ENCODE measurements at regions not wholly inside any gene's neighbourhood (a gene's known extent, or its start where the extent isn't known, plus 50 kb on each side); places are given as distances from the start of the nearest gene placed in this dataset.
"Not testable (repeated sequence)": the region's sequence is repeated elsewhere in the genome, so short reads cannot be mapped to it uniquely, and the experiment has no call there.

- DNase-seq (ENCODE audit: low read depth), result no peak
These were observed 185.6 kb downstream of the C9orf50 start for GRCh38 chr9:129435291-129435690.

GRCh38 chr9:129434187-129434586 lies 186.7 kb downstream of the C9orf50 start:
- DNase-seq (ENCODE audit: low read depth), result no peak

DNA sequence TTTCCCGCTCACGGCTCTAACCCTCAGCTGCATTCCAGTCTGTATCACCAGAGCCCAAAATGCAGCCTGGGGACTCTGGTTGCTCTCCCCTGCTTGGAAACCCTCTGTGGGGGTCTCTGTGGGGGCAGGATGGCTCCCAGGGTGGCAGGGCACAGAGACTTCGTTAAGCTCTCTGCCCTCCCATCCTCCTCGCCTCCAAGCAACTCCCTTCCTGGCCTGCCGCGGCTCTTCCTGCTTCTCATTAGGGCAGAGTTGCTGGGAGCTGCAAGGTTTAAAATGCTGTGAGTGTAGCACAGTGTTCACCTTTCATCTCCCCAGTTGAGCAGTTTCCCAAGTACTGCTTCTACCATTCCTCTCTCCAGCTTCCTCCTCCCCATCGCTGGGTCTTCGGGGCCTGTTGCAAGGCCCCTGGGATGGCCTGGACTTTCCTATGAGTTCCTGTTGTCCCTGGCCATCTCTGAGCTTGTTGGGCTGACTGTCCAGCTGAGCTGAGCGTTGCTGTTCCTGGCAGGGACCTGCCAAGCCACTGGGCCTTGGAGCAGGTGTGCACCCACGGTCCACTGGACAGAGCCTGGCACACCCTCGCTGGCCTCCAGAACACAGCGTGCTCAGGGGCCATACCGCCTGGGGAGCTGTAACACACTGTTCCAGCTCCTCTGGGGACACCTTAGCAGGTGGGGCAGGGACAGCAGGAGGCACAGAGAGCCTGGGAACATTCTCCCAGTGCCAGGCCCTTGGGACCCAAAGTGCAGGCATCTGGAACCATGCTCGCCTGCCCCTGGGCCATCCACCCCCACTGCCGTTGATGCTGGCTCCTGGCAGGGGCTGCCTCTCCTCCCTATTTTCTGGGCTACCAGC lies 188.4 kb downstream of the C9orf50 start:
- no peak for DNase-seq (ENCODE audit: low read depth)

DNA sequence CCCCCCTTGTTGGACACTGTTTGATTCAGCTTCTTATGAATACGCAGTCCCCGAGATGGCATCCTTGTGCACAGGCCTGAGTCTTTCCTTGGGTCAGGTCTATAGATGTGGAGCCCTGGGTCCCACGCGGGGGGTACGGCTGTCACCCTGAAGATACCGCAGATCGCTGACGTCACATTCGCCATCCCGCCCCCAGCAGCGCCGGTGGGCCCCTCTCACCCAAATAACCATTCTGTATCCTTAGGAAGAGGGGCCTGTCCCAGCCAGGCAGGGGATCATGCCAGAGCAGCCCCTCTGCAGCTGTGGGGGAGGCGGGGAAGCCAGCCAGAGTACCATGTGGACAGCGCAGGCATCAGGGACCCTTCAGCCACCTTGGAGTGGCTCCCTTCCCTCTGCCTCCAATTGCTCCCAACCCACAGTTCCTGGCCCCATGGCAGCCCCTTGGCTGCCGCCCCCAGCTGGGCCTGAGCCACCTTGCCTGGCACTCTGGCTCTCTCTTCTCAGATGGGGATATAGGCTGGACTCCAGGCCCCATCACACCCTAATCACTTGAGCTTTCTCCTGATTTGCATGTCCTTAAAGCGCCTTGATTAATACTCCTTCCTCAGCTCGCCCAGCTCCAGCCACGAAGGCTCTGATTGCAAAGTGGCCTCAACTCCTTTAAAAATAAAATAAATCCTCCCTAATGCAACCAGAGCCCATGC lies 189.8 kb downstream of the C9orf50 start:
- no peak for DNase-seq (ENCODE audit: low read depth)

GRCh38 chr9:129428864-129429577 lies 191.9 kb downstream of the C9orf50 start:
- DNase-seq (ENCODE audit: low read depth), result no peak

GRCh38 chr9:129427149-129427548 lies 193.8 kb downstream of the C9orf50 start:
- DNase-seq (ENCODE audit: low read depth), result no peak

DNA sequence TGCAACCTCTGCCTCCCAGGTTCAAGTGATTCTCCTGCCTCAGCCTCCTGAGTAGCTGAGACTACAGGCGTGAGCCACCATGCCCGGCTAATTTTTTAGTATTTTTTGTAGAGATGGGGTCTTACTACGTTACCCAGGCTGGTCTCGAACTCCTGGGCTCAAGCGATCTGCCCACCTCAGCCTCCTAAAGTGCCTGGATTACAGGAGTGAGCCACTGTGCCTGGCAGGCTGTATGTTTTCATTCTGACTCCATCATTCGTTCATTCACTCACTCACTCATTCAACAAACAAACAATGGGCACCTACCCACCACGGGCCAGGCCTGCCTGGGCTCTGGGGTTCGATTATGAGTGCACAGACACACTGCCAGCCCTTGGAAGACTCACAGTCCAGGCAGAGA lies 197.1 kb downstream of the C9orf50 start:
- not testable (repeated sequence) for DNase-seq (ENCODE audit: low read depth)

GRCh38 chr9:129423216-129423615 lies 197.7 kb downstream of the C9orf50 start:
- no peak for DNase-seq (ENCODE audit: low read depth)

- DNase-seq (ENCODE audit: low read depth), result no peak
These were observed 198.1 kb downstream of the C9orf50 start for GRCh38 chr9:129422843-129423192.

GRCh38 chr9:129422032-129422842 lies 198.7 kb downstream of the C9orf50 start:
- no peak for DNase-seq (ENCODE audit: low read depth)

DNA sequence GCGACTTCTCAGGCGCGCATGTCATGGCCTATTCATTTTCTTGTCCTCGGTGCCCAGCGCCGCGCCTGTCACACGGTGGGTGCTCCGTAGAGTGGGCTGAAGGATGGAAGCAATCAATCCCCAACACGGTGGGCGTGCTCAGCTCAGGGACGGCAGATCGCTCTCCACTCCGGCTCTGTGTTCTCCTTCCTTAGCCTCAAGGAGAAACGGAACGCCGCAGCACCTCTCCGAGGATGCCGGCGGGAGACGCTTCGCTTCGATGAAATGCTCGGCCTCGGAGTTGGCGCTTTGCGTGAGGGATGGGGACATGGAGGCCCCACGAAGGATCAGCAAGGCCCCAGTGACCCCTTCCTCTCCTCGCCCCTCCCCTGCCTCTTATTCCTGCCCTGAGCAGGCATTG lies 199.5 kb downstream of the C9orf50 start:
- no peak for DNase-seq (ENCODE audit: low read depth)

GRCh38 chr9:129420721-129421120 lies 200.2 kb downstream of the C9orf50 start:
- no peak for DNase-seq (ENCODE audit: low read depth)

DNA sequence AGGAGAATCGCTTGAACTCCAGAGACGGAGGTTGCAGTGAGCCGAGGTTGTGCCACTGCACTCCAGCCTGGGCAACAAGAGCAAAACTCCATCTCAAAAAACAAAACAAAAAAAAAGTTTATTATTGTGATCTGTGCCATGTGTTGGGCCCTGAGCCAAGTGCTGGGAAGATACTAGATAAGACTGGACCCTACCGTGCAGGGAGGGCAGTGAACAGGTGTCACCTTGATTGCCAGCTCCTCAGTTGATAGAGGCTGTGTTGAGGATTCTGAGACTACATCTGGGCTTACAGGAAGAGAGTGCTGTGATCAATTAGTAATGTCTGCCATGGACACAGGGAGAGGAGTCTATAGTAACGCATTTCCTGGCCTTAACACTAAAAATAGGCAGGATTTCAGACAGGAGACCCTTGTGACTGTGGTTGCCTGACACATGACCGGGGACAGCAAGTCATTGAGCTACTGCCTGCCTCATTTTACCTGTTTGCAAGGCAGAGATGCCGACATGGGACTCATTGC lies 201.5 kb downstream of the C9orf50 start:
- no peak for DNase-seq (ENCODE audit: low read depth)

DNA sequence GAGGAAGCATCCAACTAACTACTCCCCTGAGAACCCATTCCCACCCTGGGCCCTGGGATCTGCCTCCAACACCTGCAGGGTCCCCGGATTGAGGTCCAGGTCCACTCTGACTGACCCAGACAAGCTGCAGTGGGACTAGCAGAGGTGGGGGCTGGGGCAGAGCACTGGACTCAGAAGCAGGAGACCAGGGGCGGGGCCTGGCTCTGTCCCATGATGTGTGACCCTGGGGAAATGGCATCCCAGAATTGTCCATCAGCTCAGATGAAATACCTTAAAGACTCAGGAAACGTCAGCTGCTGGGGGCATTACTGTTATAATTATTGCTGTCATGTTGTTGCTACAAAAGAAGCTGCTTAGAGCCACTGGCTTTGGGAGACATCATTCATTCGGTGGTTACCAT lies 202.4 kb downstream of the C9orf50 start:
- DNase-seq (ENCODE audit: low read depth), result no peak

GRCh38 chr9:129416821-129417539 lies 203.9 kb downstream of the C9orf50 start:
- no peak for DNase-seq (ENCODE audit: low read depth)

- no peak for DNase-seq (ENCODE audit: low read depth)
These were observed 204.8 kb downstream of the C9orf50 start for GRCh38 chr9:129415942-129416651.

DNA sequence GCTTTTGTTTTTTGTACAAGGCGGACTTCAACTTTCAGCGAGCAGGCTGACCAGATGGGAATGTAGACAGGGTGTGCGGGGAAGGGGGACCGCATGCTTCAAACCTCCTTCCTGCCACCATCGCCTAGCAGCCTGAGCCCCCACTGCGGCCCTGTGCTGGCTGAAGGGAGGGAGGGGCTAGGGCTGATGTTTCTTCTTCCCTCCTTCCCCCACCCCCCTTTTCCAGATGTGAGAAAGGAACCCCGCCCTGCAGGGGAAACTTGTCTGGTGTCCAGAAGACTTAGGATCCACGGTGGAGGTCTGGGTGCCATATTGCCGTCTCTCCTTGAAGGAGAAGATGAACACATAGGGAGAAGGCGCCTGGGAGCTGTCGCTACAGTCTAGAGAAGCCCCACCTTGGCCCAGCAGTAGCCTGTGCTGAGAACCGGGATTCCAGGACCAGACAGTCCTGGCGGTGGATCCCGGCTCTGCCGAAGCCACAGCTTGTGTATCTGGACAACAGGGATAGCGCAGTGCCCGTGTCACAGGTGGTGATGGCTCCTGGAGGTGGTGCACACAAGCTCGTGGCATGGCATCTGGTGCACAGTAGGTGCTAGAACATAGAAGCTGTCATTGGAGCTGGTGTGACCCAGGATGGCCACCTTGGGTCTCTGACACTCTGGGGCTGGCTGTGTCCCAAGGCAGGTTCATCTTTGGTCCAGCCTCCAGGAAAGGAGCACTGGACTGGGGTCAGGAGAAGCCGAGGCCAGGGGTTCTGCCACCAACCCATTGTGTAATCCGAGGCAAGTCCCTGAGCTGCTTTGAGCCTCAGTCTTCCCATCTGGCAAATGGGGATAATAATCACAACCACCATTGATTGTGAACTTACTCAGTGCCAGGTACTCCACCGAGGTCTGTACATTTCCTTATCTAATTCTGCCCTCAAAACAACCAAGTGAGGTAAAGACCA lies 205.6 kb downstream of the C9orf50 start:
- DNase-seq (ENCODE audit: low read depth), result no peak

- peak; percentile 36 for DNase-seq (ENCODE audit: low read depth)
These were observed 206.4 kb downstream of the C9orf50 start for GRCh38 chr9:129414377-129414992.

Data from activated T-helper 1 cell treated with Interleukin-2 at 50 U/mL for 16 hours (primary cell).